Mesenchymal stem cell (in vitro differentiated cells and primary cell): ENCODE measurements at regions not wholly inside any gene's neighbourhood (a gene's known extent, or its start where the extent isn't known, plus 50 kb on each side); places are given as distances from the start of the nearest gene placed in this dataset.

Experiments used
- DNase-seq: peaks from one replicate; pipeline ENCODE4 v3.0.0-alpha.2; 2013
- H2AFZ ChIP-seq: one replicate; pipeline ENCODE4 v1.6.1; 2013; ENCODE audit warnings: low read depth, mild to moderate bottlenecking, control low read depth, inconsistent platforms, low read length, moderate library complexity
- H2AK5ac ChIP-seq: 2 replicates; pipeline ENCODE4 v1.6.1; 2013; ENCODE audit warnings: low read length, moderate library complexity, mild to moderate bottlenecking, inconsistent platforms; ENCODE audit not compliant: severe bottlenecking
- H2BK120ac ChIP-seq: one replicate; pipeline ENCODE4 v1.6.1; 2013; ENCODE audit warnings: low read depth, mild to moderate bottlenecking, inconsistent platforms, low read length, moderate library complexity
- H2BK12ac ChIP-seq, 2 experiments: one replicate each; pipeline ENCODE4 v1.6.1; 2013; ENCODE audit warnings: inconsistent platforms in 2 of 2, low read length in 2 of 2, mild to moderate bottlenecking in 2 of 2, moderate library complexity in 2 of 2, control low read depth in 1 of 2
- H2BK15ac ChIP-seq: one replicate; pipeline ENCODE4 v1.6.1; 2013; ENCODE audit warnings: mild to moderate bottlenecking, low read depth, inconsistent platforms; ENCODE audit not compliant: poor library complexity, severe bottlenecking
- H2BK5ac ChIP-seq: 2 replicates; pipeline ENCODE4 v1.6.1; 2013; ENCODE audit warnings: low read depth, mild to moderate bottlenecking, low read length, control low read depth, inconsistent platforms; ENCODE audit not compliant: poor library complexity, severe bottlenecking
- H3K14ac ChIP-seq, 2 experiments: one replicate each; pipeline ENCODE4 v1.6.1; 2013; ENCODE audit warnings: inconsistent platforms in 2 of 2, low read length in 2 of 2, control low read depth in 1 of 2, mild to moderate bottlenecking in 1 of 2, moderate library complexity in 1 of 2
- H3K18ac ChIP-seq, 2 experiments: one replicate each; pipeline ENCODE4 v1.6.1; 2013; ENCODE audit warnings: inconsistent platforms in 2 of 2, low read length in 2 of 2, control low read depth in 1 of 2, low read depth in 1 of 2, mild to moderate bottlenecking in 1 of 2
- H3K23ac ChIP-seq, 2 experiments: one replicate each; pipeline ENCODE4 v1.6.1; 2013; ENCODE audit warnings: inconsistent platforms in 2 of 2, low read length in 2 of 2, mild to moderate bottlenecking in 2 of 2, moderate library complexity in 2 of 2, control low read depth in 1 of 2
- H3K27ac ChIP-seq: 2 replicates; pipeline ENCODE4 v1.5.1; 2013; ENCODE audit warnings: mild to moderate bottlenecking, moderate library complexity, low read length, control low read depth, inconsistent platforms; ENCODE audit not compliant: poor library complexity, severe bottlenecking
- H3K27me3 ChIP-seq, 2 experiments: 2 replicates each; pipeline versions ENCODE4 v1.6.1 to v1.7.0; 2013; ENCODE audit warnings: low read length in 2 of 2, mild to moderate bottlenecking in 2 of 2, moderate library complexity in 2 of 2, control low read depth in 1 of 2, inconsistent platforms in 1 of 2; ENCODE audit not compliant: control insufficient read depth in 1 of 2, insufficient read depth in 1 of 2
- H3K36me3 ChIP-seq, 2 experiments: 2 replicates each; pipeline versions ENCODE4 v1.6.1 to v1.7.0; 2013; ENCODE audit warnings: low read length in 2 of 2, control low read depth in 1 of 2, inconsistent platforms in 1 of 2, low read depth in 1 of 2, mild to moderate bottlenecking in 1 of 2; ENCODE audit not compliant: insufficient read depth in 2 of 2, control insufficient read depth in 1 of 2
- H3K4ac ChIP-seq, 2 experiments: one replicate each; pipeline ENCODE4 v1.6.1; 2013; ENCODE audit warnings: inconsistent platforms in 2 of 2, low read length in 2 of 2, mild to moderate bottlenecking in 2 of 2, moderate library complexity in 2 of 2, control low read depth in 1 of 2, low read depth in 1 of 2
- H3K4me1 ChIP-seq: 2 replicates; pipeline ENCODE4 v1.6.1; 2013; ENCODE audit warnings: low read depth, low read length, control low read depth; ENCODE audit not compliant: control insufficient read depth, insufficient read depth
- H3K4me2 ChIP-seq: 2 replicates; pipeline ENCODE4 v1.6.1; 2013; ENCODE audit warnings: low read length, mild to moderate bottlenecking, inconsistent platforms; ENCODE audit not compliant: poor library complexity, severe bottlenecking
- H3K4me3 ChIP-seq, 2 experiments: 2 replicates each; pipeline versions ENCODE4 v1.5.1 to v1.7.0; 2013; ENCODE audit warnings: low read length in 2 of 2, mild to moderate bottlenecking in 2 of 2, control low read depth in 1 of 2, low read depth in 1 of 2; ENCODE audit not compliant: insufficient read depth in 1 of 2
- H3K79me1 ChIP-seq: replicated peaks from 2 replicates; pipeline ENCODE4 v1.6.1; 2013; ENCODE audit warnings: mild to moderate bottlenecking, control low read depth, low read length, inconsistent platforms; ENCODE audit not compliant: poor library complexity, severe bottlenecking
- H3K9ac ChIP-seq: 2 replicates; pipeline ENCODE4 v1.7.0; 2013; ENCODE audit warnings: mild to moderate bottlenecking, low read length, moderate library complexity
- H3K9me3 ChIP-seq: 2 replicates; pipeline ENCODE4 v1.7.0; 2013; ENCODE audit warnings: mild to moderate bottlenecking, low read length; ENCODE audit not compliant: control insufficient read depth
- H4K8ac ChIP-seq: one replicate; pipeline ENCODE4 v1.6.1; 2013; ENCODE audit warnings: inconsistent platforms, mild to moderate bottlenecking, low read length, moderate library complexity
- H4K91ac ChIP-seq: one replicate; pipeline ENCODE4 v1.6.1; 2013; ENCODE audit warnings: mild to moderate bottlenecking, low read length, inconsistent platforms
- WGBS: methylation state at CpG from one replicate; pipeline ENCODE4 v1.1.7; 2013; ENCODE audit warnings: mixed read lengths; 5-methylcytosine and 5-hydroxymethylcytosine counted together

DNA sequence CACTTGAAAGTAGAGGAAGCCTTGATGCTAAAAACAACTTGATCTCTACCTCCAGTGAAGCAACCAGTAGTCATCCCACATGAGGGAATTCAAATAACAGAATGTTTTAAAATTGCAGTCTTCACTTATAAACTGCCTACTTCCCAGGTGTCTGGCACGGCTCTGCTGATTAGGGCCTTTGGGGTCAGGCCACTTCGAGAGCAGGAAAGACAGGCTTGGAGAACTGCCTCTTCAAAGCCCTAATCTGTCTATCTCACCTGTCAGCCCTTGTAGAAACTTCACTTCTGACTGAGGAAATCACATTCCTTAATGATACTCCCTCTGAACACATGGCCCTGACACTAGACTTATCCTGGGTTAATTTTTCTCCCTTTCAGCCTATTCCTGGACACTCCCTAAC, 458.6 kb downstream of the TENT5A start:
- Histone ChIP-seq H3K4me2 (no peak overlapping the region), H2BK15ac (no peak overlapping the region), H3K14ac (no peak overlapping the region), H3K4ac (no peak overlapping the region), H3K23ac (no peak overlapping the region), H3K27me3 (no peaks in the 10 kb centered on the region), H3K9me3 (no peaks in the 10 kb centered on the region), H3K18ac (no peak overlapping the region), H2BK120ac (no peak overlapping the region), H3K27ac (no peak overlapping the region), H3K4me1 (no peaks in the 10 kb centered on the region), H3K36me3 (no peaks in the 10 kb centered on the region), H2AFZ (no peak overlapping the region), H2AK5ac (no peak overlapping the region), H2BK5ac (no peak overlapping the region), H4K91ac (no peak overlapping the region), H3K4me3 (no peak overlapping the region), H4K8ac (no peak overlapping the region), H3K79me1 (no peaks in the 10 kb centered on the region), H2BK12ac (no peak overlapping the region), H3K9ac (no peak overlapping the region)
- WGBS, result 66% methylated on average over 2 of the region's 2 CpGs
- DNase-seq, result no peak

GRCh38 chr6:81289229-81289628, 463.3 kb downstream of the TENT5A start:
- no peak overlapping the region for H2BK120ac ChIP-seq
- no peak overlapping the region for H2BK15ac ChIP-seq
- H4K8ac ChIP-seq, result no peak overlapping the region
- H4K91ac ChIP-seq, result no peak overlapping the region
- no peak overlapping the region for H3K4me2 ChIP-seq
- no peaks in the 10 kb centered on the region for H3K4me1 ChIP-seq
- H2AFZ ChIP-seq, result no peak overlapping the region
- H3K18ac ChIP-seq, result no peak overlapping the region
- no peak overlapping the region for H3K14ac ChIP-seq
- no peak overlapping the region for H3K23ac ChIP-seq
- no peak overlapping the region for H3K9ac ChIP-seq
- H2BK5ac ChIP-seq, result no peak overlapping the region
- no peak overlapping the region for H2AK5ac ChIP-seq
- no peak for DNase-seq
- no peaks in the 10 kb centered on the region for H3K36me3 ChIP-seq
- no peaks in the 10 kb centered on the region for H3K9me3 ChIP-seq
- H2BK12ac ChIP-seq, result no peak overlapping the region
- H3K4me3 ChIP-seq, result no peak overlapping the region
- no peak overlapping the region for H3K4ac ChIP-seq
- no peaks in the 10 kb centered on the region for H3K27me3 ChIP-seq
- H3K79me1 ChIP-seq, result no peaks in the 10 kb centered on the region
- H3K27ac ChIP-seq, result no peak overlapping the region

GRCh38 chr6:81265106-81265505, 487.4 kb downstream of the TENT5A start:
- 79% methylated on average over 3 of the region's 4 CpGs for WGBS
- Histone ChIP-seq H2AK5ac (no peak overlapping the region), H4K91ac (no peak overlapping the region), H3K14ac (peak overlapping the region in 1 of 2 experiments; percentile 55), H3K27ac (no peak overlapping the region), H3K18ac (no peak overlapping the region), H3K9ac (peak overlapping the region; percentile 86), H3K4me1 (no peaks in the 10 kb centered on the region), H2BK12ac (no peak overlapping the region), H3K27me3 (no peaks in the 10 kb centered on the region), H4K8ac (peak overlapping the region; percentile 72), H3K9me3 (no peaks in the 10 kb centered on the region), H2BK15ac (no peak overlapping the region), H3K79me1 (no peaks in the 10 kb centered on the region), H2BK120ac (no peak overlapping the region), H3K4me2 (peak overlapping the region; percentile 50), H3K4me3 (peak overlapping the region in 1 of 2 experiments; percentile 79), H3K36me3 (no peaks in the 10 kb centered on the region), H3K23ac (no peak overlapping the region), H3K4ac (no peak overlapping the region), H2AFZ (no peak overlapping the region), H2BK5ac (no peak overlapping the region)
- peak; percentile 59 for DNase-seq

GRCh38 chr6:81263531-81264168, 488.8 kb downstream of the TENT5A start:
- no peaks in the 10 kb centered on the region for H3K27me3 ChIP-seq
- H3K4ac ChIP-seq, result no peak overlapping the region
- no peak overlapping the region for H2BK12ac ChIP-seq
- H3K9ac ChIP-seq, result no peak overlapping the region
- H3K27ac ChIP-seq, result no peak overlapping the region
- no peaks in the 10 kb centered on the region for H3K79me1 ChIP-seq
- H2AFZ ChIP-seq, result no peak overlapping the region
- no peaks in the 10 kb centered on the region for H3K4me1 ChIP-seq
- H4K91ac ChIP-seq, result peak overlapping the region; percentile 7
- H3K4me2 ChIP-seq, result no peak overlapping the region
- no peaks in the 10 kb centered on the region for H3K36me3 ChIP-seq
- WGBS, result 90% methylated on average over 12 of the region's 17 CpGs
- no peak overlapping the region for H3K23ac ChIP-seq
- no peak overlapping the region for H3K18ac ChIP-seq
- H2BK120ac ChIP-seq, result peak overlapping the region; percentile 8
- H3K9me3 ChIP-seq, result no peaks in the 10 kb centered on the region
- no peak overlapping the region for H2BK5ac ChIP-seq
- H3K14ac ChIP-seq, result peak overlapping the region in 1 of 2 experiments; percentile 57
- no peak overlapping the region for H2BK15ac ChIP-seq
- no peak overlapping the region for H2AK5ac ChIP-seq
- H4K8ac ChIP-seq, result no peak overlapping the region
- no peak overlapping the region for H3K4me3 ChIP-seq
- DNase-seq, result no peak
